ENCODE measurements at regions not wholly inside any gene's neighbourhood (a gene's known extent, or its start where the extent isn't known, plus 50 kb on each side); places are given as distances from the start of the nearest gene placed in this dataset.

DNA sequence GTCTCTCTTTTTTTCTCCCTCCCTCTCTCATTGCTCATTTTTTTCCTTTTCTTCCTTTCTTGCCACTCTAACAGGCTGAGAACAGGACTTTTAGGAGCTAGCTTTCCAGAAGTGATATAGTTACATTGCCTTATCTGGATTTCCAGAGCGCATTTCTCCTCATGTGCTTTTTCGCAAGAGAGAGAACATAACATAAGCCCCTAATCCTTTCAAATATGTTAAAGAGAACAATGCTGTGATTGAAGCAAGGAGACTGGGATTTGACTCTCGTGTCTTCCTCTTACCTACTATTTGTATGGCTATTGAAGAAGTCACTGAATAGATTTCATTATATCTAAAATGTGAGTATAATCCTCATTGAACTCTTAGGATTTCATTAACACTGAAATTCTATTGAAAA is 101.2 kb upstream of the PRPS1L1 start:
- TF ChIP-seq YY1 (IDR thresholded peaks at IDR 0.05; ENCODE audit: low read depth) (no peak), TAF1 (IDR thresholded peaks at IDR 0.05; ENCODE audit: low read depth) (no peak), NFIC (IDR thresholded peaks at IDR 0.05) (no peak), TEAD4 (IDR thresholded peaks at IDR 0.05) (no peak), EP300 (IDR thresholded peaks at IDR 0.05; ENCODE audit: borderline replicate concordance) (no peak), RAD21 (IDR thresholded peaks at IDR 0.05; ENCODE audit: low read depth) (no peak), ZBTB7A (IDR thresholded peaks at IDR 0.05; ENCODE audit: low read depth) (no peak), CREB1 (IDR thresholded peaks at IDR 0.05; ENCODE audit: low read depth) (no peak), EGR1 (IDR thresholded peaks at IDR 0.05) (no peak)
- TF ChIP-seq, protein P1, sequence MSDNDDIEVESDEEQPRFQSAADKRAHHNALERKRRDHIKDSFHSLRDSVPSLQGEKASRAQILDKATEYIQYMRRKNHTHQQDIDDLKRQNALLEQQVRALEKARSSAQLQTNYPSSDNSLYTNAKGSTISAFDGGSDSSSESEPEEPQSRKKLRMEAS (IDR thresholded peaks at IDR 0.05): no peak

DNA sequence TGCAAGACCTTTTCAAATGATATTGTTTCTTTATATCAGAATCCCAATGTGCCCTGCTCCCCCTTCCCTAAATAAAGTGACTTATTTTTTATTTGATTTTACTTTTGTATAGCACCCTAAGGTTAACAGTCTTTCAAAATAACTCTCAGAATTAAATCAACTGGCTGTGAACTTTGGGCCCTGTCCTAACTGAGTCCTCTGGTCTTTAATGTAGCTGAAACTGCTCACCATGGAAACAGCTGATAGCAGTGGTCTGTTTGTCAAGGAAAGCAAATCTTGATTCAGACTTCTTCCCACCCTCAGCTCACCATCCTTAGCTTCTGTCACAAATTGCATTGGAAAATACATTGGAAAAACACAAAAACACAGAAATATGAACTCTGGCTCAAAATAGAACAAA is 105.2 kb upstream of the PRPS1L1 start:
- TF ChIP-seq, protein P1 (IDR thresholded peaks at IDR 0.05): no peak
- TF ChIP-seq CEBPB (IDR thresholded peaks at IDR 0.05) (no peak), EP300 (IDR thresholded peaks at IDR 0.05; ENCODE audit: borderline replicate concordance) (no peak), TCF12 (IDR thresholded peaks at IDR 0.05; ENCODE audit: low read depth) (no peak), ZBTB7A (IDR thresholded peaks at IDR 0.05; ENCODE audit: low read depth) (no peak), RAD21 (IDR thresholded peaks at IDR 0.05; ENCODE audit: low read depth) (no peak), FOXM1 (IDR thresholded peaks at IDR 0.05; ENCODE audit: borderline replicate concordance, low read depth) (no peak), NFIC (IDR thresholded peaks at IDR 0.05) (no peak), TEAD4 (IDR thresholded peaks at IDR 0.05) (no peak), TAF1 (IDR thresholded peaks at IDR 0.05; ENCODE audit: low read depth) (no peak), EGR1 (IDR thresholded peaks at IDR 0.05) (no peak), YY1 (IDR thresholded peaks at IDR 0.05; ENCODE audit: low read depth) (no peak), CREB1 (IDR thresholded peaks at IDR 0.05; ENCODE audit: low read depth) (no peak)
- TF ChIP-seq, protein P2, sequence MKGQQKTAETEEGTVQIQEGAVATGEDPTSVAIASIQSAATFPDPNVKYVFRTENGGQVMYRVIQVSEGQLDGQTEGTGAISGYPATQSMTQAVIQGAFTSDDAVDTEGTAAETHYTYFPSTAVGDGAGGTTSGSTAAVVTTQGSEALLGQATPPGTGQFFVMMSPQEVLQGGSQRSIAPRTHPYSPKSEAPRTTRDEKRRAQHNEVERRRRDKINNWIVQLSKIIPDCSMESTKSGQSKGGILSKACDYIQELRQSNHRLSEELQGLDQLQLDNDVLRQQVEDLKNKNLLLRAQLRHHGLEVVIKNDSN (IDR thresholded peaks at IDR 0.05): no peak
- TF ChIP-seq, protein P3, sequence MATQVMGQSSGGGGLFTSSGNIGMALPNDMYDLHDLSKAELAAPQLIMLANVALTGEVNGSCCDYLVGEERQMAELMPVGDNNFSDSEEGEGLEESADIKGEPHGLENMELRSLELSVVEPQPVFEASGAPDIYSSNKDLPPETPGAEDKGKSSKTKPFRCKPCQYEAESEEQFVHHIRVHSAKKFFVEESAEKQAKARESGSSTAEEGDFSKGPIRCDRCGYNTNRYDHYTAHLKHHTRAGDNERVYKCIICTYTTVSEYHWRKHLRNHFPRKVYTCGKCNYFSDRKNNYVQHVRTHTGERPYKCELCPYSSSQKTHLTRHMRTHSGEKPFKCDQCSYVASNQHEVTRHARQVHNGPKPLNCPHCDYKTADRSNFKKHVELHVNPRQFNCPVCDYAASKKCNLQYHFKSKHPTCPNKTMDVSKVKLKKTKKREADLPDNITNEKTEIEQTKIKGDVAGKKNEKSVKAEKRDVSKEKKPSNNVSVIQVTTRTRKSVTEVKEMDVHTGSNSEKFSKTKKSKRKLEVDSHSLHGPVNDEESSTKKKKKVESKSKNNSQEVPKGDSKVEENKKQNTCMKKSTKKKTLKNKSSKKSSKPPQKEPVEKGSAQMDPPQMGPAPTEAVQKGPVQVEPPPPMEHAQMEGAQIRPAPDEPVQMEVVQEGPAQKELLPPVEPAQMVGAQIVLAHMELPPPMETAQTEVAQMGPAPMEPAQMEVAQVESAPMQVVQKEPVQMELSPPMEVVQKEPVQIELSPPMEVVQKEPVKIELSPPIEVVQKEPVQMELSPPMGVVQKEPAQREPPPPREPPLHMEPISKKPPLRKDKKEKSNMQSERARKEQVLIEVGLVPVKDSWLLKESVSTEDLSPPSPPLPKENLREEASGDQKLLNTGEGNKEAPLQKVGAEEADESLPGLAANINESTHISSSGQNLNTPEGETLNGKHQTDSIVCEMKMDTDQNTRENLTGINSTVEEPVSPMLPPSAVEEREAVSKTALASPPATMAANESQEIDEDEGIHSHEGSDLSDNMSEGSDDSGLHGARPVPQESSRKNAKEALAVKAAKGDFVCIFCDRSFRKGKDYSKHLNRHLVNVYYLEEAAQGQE (IDR thresholded peaks at IDR 0.05; ENCODE audit: low read depth): no peak

DNA sequence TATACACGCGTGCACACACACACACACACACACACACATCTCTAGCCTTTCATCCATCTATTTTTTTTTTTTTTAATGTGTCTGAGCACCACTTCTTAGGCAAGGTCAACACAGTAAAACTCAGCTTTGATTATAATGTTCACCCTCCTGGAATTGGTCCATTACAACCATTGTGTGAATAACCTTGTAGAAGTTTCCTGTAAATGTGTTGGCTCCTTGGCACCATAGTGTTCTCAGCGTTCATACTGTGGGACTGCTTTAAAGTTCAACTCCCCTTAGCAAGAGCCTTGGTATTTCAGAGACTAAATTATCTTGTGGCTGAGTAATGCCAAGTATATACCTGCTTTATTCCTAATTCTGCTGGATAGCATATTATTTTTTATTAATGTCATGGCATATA is 106.3 kb upstream of the PRPS1L1 start:
- TF ChIP-seq FOXM1 (IDR thresholded peaks at IDR 0.05; ENCODE audit: borderline replicate concordance, low read depth): no peak
- no peak for TF ChIP-seq CEBPB (IDR thresholded peaks at IDR 0.05)
- TF ChIP-seq, protein P3 (IDR thresholded peaks at IDR 0.05; ENCODE audit: low read depth): no peak
- TF ChIP-seq ZBTB7A (IDR thresholded peaks at IDR 0.05; ENCODE audit: low read depth): no peak
- TF ChIP-seq TEAD4 (IDR thresholded peaks at IDR 0.05): no peak
- no peak for TF ChIP-seq EGR1 (IDR thresholded peaks at IDR 0.05)
- no peak for TF ChIP-seq NFIC (IDR thresholded peaks at IDR 0.05)
- TF ChIP-seq TCF12 (IDR thresholded peaks at IDR 0.05; ENCODE audit: low read depth): no peak
- TF ChIP-seq, protein P2 (IDR thresholded peaks at IDR 0.05): no peak
- no peak for TF ChIP-seq TAF1 (IDR thresholded peaks at IDR 0.05; ENCODE audit: low read depth)
- TF ChIP-seq, protein P1 (IDR thresholded peaks at IDR 0.05): no peak
- no peak for TF ChIP-seq RAD21 (IDR thresholded peaks at IDR 0.05; ENCODE audit: low read depth)
- TF ChIP-seq CREB1 (IDR thresholded peaks at IDR 0.05; ENCODE audit: low read depth): no peak
- no peak for TF ChIP-seq YY1 (IDR thresholded peaks at IDR 0.05; ENCODE audit: low read depth)
- TF ChIP-seq EP300 (IDR thresholded peaks at IDR 0.05; ENCODE audit: borderline replicate concordance): no peak

DNA sequence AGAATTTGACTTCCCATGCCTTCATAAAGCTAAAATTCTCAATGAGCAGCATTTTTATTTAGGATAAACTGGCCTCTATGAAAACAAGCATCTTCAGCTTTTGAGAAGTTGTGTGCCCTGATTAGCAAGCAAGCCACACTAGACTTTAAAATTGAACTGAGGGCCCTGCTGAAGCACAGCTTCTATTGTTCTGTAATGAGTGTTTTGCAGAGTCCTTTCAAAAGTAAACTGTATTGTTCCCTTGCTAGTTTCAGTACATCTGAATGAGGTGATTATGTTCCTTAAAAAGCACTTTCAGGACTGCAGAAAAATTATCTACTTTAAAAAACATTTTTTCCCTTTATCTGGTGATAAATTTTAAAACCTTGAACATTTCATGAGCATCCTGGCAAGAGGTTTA is 113.3 kb upstream of the PRPS1L1 start:
- TF ChIP-seq CREB1 (IDR thresholded peaks at IDR 0.05; ENCODE audit: low read depth): no peak

DNA sequence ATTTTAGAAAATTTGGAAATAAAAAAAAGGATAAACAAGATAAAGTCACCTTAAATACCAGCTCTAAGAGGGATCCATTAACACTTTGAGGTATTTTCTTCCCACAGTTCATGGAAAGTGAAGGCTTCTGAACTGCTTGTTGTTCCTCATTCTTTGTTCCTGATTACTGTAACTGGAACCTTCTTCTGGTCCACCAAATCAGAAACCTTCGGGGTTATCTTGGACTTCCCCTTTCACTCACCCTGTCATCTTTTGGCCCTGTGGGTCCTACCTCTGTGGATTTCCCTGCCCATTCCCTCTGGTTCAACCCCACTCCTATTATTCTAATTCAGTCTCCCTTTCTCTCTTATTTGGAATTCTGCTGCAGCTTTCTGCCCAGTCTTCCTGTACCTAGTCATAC is 116.5 kb upstream of the PRPS1L1 start:
- TF ChIP-seq YY1 (IDR thresholded peaks at IDR 0.05; ENCODE audit: low read depth) (no peak), NFIC (IDR thresholded peaks at IDR 0.05) (no peak), TAF1 (IDR thresholded peaks at IDR 0.05; ENCODE audit: low read depth) (no peak), RAD21 (IDR thresholded peaks at IDR 0.05; ENCODE audit: low read depth) (no peak)
- TF ChIP-seq, protein P1 (IDR thresholded peaks at IDR 0.05): no peak
- TF ChIP-seq, protein P2 (IDR thresholded peaks at IDR 0.05): no peak

All from Ishikawa (cell line).